ENCODE measurements at regions not wholly inside any gene's neighbourhood (a gene's known extent, or its start where the extent isn't known, plus 50 kb on each side); places are given as distances from the start of the nearest gene placed in this dataset.

DNA sequence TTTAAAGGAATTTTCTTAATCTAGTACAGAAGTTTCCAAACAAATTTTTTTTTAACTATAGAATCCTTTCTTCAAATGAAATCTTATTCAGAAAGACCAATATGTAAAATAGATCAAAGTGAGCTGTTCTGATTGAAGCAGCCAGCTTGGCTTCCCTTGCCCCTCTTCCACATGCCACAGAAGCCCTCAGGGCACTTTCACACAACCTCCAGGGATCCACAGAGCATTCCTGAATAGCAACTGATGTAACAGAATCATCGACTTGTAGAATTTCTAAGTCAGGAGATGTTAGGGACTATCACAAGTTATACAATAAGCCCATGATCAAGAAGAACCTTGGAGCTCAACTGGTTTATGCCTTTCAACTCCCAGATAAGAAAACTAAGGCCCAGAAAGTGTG, 427.8 kb upstream of the C9orf72 start:
- no peak for DNase-seq (ENCODE audit: low read depth, low spot score)
- CTCF ChIA-PET = no interaction called here
- intact Hi-C loops (cut with micrococcal nuclease; ENCODE audit: unreplicated experiment) (no loop called here), in situ Hi-C loops (cut with HindIII; ENCODE audit: low pct_unique_long_range_greater_than_20kb, low sequenced_read_pairs) (no loop called here)
- POLR2A ChIA-PET = no interaction called here
- no peak overlapping the region for H3K27ac ChIP-seq (ENCODE audit: low read length)
- ATAC-seq = no peak
- H3K9me3 ChIP-seq (ENCODE audit: control insufficient read depth, insufficient read depth, low read depth, low read length) = no peaks in the 10 kb centered on the region
- no peaks in the 10 kb centered on the region for H3K27me3 ChIP-seq (ENCODE audit: control insufficient read depth, insufficient read depth, low read length)
- BruUV-seq (replicated peaks) = no TSS peak
- no peaks in the 10 kb centered on the region for H3K36me3 ChIP-seq (ENCODE audit: control insufficient read depth, insufficient read depth, low read length)
- no peak for TF ChIP-seq SIN3A (IDR thresholded peaks at IDR 0.05; ENCODE audit: borderline replicate concordance, insufficient read depth, low read depth, low read length)
- no peak for TF ChIP-seq TCF7L2 (IDR thresholded peaks at IDR 0.05; ENCODE audit: low read depth, low read length)
- TF ChIP-seq, protein P1, sequence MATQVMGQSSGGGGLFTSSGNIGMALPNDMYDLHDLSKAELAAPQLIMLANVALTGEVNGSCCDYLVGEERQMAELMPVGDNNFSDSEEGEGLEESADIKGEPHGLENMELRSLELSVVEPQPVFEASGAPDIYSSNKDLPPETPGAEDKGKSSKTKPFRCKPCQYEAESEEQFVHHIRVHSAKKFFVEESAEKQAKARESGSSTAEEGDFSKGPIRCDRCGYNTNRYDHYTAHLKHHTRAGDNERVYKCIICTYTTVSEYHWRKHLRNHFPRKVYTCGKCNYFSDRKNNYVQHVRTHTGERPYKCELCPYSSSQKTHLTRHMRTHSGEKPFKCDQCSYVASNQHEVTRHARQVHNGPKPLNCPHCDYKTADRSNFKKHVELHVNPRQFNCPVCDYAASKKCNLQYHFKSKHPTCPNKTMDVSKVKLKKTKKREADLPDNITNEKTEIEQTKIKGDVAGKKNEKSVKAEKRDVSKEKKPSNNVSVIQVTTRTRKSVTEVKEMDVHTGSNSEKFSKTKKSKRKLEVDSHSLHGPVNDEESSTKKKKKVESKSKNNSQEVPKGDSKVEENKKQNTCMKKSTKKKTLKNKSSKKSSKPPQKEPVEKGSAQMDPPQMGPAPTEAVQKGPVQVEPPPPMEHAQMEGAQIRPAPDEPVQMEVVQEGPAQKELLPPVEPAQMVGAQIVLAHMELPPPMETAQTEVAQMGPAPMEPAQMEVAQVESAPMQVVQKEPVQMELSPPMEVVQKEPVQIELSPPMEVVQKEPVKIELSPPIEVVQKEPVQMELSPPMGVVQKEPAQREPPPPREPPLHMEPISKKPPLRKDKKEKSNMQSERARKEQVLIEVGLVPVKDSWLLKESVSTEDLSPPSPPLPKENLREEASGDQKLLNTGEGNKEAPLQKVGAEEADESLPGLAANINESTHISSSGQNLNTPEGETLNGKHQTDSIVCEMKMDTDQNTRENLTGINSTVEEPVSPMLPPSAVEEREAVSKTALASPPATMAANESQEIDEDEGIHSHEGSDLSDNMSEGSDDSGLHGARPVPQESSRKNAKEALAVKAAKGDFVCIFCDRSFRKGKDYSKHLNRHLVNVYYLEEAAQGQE (IDR thresholded peaks at IDR 0.05; ENCODE audit: insufficient read depth in 1 of 2, low read depth in 2 of 2, low read length in 1 of 2) = no peak
- TF ChIP-seq POLR2AphosphoS5 (IDR thresholded peaks at IDR 0.05; ENCODE audit: low read depth, low read length) = no peak
- TF ChIP-seq, protein P2, sequence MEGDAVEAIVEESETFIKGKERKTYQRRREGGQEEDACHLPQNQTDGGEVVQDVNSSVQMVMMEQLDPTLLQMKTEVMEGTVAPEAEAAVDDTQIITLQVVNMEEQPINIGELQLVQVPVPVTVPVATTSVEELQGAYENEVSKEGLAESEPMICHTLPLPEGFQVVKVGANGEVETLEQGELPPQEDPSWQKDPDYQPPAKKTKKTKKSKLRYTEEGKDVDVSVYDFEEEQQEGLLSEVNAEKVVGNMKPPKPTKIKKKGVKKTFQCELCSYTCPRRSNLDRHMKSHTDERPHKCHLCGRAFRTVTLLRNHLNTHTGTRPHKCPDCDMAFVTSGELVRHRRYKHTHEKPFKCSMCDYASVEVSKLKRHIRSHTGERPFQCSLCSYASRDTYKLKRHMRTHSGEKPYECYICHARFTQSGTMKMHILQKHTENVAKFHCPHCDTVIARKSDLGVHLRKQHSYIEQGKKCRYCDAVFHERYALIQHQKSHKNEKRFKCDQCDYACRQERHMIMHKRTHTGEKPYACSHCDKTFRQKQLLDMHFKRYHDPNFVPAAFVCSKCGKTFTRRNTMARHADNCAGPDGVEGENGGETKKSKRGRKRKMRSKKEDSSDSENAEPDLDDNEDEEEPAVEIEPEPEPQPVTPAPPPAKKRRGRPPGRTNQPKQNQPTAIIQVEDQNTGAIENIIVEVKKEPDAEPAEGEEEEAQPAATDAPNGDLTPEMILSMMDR (IDR thresholded peaks at IDR 0.05) = no peak
- no peaks in the 10 kb centered on the region for H3K4me1 ChIP-seq (ENCODE audit: control insufficient read depth, insufficient read depth, low read length)
- H3K4me3 ChIP-seq (ENCODE audit: low read depth in 2 of 2, low read length in 2 of 2) = no peak overlapping the region

DNA sequence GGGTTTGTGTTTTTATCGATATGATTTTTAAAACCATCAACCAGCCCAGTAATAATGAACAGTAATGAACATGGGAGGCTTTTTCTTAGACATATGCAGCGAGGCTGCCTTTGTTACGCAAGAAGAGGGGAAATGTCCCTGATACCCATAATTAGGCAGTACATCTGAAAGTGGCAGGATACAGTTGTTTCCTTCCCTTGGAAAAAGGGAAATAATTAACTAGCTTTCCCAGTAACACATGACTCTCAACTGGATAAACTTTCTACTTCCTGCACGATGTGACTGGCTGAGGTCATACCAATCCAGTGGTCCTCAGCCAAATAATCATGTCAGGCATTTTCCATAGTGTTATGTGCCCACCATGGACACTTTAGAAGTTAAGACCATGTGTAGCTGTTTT, 431.6 kb upstream of the C9orf72 start:
- H3K9me3 ChIP-seq (ENCODE audit: control insufficient read depth, insufficient read depth, low read depth, low read length) = no peaks in the 10 kb centered on the region
- no TSS peak for BruUV-seq (replicated peaks)
- no peaks in the 10 kb centered on the region for H3K4me1 ChIP-seq (ENCODE audit: control insufficient read depth, insufficient read depth, low read length)
- intact Hi-C loops (cut with micrococcal nuclease; ENCODE audit: unreplicated experiment) = no loop called here
- no peak for DNase-seq (ENCODE audit: low read depth, low spot score)
- in situ Hi-C loops (cut with HindIII; ENCODE audit: low pct_unique_long_range_greater_than_20kb, low sequenced_read_pairs) = no loop called here
- TF ChIP-seq SIN3A (IDR thresholded peaks at IDR 0.05; ENCODE audit: borderline replicate concordance, insufficient read depth, low read depth, low read length) (no peak), TCF7L2 (IDR thresholded peaks at IDR 0.05; ENCODE audit: low read depth, low read length) (no peak), POLR2AphosphoS5 (IDR thresholded peaks at IDR 0.05; ENCODE audit: low read depth, low read length) (no peak)
- TF ChIP-seq, protein P1 (IDR thresholded peaks at IDR 0.05; ENCODE audit: insufficient read depth in 1 of 2, low read depth in 2 of 2, low read length in 1 of 2) = no peak
- TF ChIP-seq, protein P2 (IDR thresholded peaks at IDR 0.05) = no peak
- H3K36me3 ChIP-seq (ENCODE audit: control insufficient read depth, insufficient read depth, low read length) = no peaks in the 10 kb centered on the region
- no peak for ATAC-seq
- H3K4me3 ChIP-seq (ENCODE audit: low read depth in 2 of 2, low read length in 2 of 2) = no peak overlapping the region
- no peaks in the 10 kb centered on the region for H3K27me3 ChIP-seq (ENCODE audit: control insufficient read depth, insufficient read depth, low read length)
- no peak overlapping the region for H3K27ac ChIP-seq (ENCODE audit: low read length)
- CTCF ChIA-PET = no interaction called here
- POLR2A ChIA-PET = no interaction called here
